Brain microvascular endothelial cell (primary cell): ENCODE measurements at regions not wholly inside any gene's neighbourhood (a gene's known extent, or its start where the extent isn't known, plus 50 kb on each side); places are given as distances from the start of the nearest gene placed in this dataset.
A peak's percentile ranks its signal among the peaks of the same experiment; 100 is the strongest.

ENCODE experiments used
- DNase-seq: peaks from one replicate; pipeline ENCODE4 v3.0.0-alpha.2; 2020
- H3K27ac ChIP-seq: fragments of 250-450 bp; sonication (Bioruptor Pico); 2 replicates; pipeline ENCODE4 v1.5.1; 2020; ENCODE audit warnings: mild to moderate bottlenecking, moderate library complexity
- H3K27me3 ChIP-seq: fragments of 250-450 bp; sonication (Bioruptor Pico); replicated peaks from 2 replicates; pipeline ENCODE4 v1.5.1; 2020; ENCODE audit warnings: mild to moderate bottlenecking
- H3K36me3 ChIP-seq: fragments of 250-450 bp; sonication (Bioruptor Pico); replicated peaks from 2 replicates; pipeline ENCODE4 v1.5.1; 2020; ENCODE audit warnings: mild to moderate bottlenecking
- H3K4me3 ChIP-seq: 2 replicates; pipeline ENCODE4 v1.5.1; 2011; ENCODE audit warnings: low read depth, mild to moderate bottlenecking, control low read depth, low read length, moderate library complexity
- in situ Hi-C: cut with HindIII; loops from 2 replicates; pipeline ENCODE4 v1.10.0; 2017; ENCODE audit warnings: low sequenced_read_pairs, low pct_ligation_motif_present
- TF ChIP-seq, protein P1 (sequence below): IDR thresholded peaks from 2 replicates; pipeline ENCODE4 v1.5.1; 2011; ENCODE audit warnings: low read depth, mild to moderate bottlenecking, moderate library complexity, low read length, control low read depth, inconsistent platforms; ENCODE audit errors: missing control alignments

DNA sequence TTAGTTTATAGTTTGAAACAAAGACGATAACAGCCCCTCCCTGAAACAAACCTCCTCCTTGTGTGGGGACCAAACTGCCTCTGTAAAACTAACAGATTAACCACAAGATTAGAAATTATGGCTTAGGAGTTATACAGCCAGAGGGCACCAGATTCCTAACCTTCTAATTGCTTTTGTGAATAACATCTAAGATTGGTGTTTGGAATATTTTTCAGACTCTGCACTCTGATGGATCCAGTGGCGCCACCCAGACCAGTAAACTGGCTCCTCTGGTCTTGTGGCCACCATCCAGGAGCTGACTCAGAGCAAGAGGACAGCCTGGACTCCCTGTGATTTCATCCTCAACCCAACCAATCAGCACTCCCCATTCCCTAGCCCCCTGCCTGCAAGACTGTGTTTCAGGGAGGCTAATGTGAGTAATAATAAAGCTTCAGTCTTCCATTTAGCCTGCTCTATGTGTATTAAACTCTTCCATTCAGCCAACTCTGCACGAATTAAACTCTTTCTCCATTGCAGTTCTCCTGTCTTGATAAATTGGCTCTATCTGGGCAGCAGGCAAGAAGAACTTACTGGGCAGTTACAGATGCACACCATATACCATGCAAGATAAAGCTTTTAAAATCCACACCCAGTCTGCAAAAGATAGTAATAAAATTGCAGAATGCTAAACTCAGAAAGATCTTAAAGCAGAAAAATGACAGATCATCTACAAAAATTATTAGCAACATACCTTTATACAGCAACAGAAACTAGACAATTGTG lies 58.5 kb upstream of the SLC22A16 start:
- H3K36me3 ChIP-seq = no peaks in the 10 kb centered on the region
- TF ChIP-seq, protein P1, sequence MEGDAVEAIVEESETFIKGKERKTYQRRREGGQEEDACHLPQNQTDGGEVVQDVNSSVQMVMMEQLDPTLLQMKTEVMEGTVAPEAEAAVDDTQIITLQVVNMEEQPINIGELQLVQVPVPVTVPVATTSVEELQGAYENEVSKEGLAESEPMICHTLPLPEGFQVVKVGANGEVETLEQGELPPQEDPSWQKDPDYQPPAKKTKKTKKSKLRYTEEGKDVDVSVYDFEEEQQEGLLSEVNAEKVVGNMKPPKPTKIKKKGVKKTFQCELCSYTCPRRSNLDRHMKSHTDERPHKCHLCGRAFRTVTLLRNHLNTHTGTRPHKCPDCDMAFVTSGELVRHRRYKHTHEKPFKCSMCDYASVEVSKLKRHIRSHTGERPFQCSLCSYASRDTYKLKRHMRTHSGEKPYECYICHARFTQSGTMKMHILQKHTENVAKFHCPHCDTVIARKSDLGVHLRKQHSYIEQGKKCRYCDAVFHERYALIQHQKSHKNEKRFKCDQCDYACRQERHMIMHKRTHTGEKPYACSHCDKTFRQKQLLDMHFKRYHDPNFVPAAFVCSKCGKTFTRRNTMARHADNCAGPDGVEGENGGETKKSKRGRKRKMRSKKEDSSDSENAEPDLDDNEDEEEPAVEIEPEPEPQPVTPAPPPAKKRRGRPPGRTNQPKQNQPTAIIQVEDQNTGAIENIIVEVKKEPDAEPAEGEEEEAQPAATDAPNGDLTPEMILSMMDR = peak; percentile 16
- no peaks in the 10 kb centered on the region for H3K27me3 ChIP-seq
- in situ Hi-C loops = loop anchor here (25.0 kb wide), 1 partner anchor 427 kb away; the partner anchor contains the start of gene GTF3C6
- H3K4me3 ChIP-seq = no peak overlapping the region
- peak overlapping the region; percentile 89 for H3K27ac ChIP-seq
- DNase-seq = peak; percentile 96

- no peak for DNase-seq
- TF ChIP-seq, protein P1 = no peak
- Histone ChIP-seq H3K4me3 (no peak overlapping the region), H3K36me3 (no peaks in the 10 kb centered on the region), H3K27ac (no peak overlapping the region), H3K27me3 (no peaks in the 10 kb centered on the region)
- in situ Hi-C loops = loop anchor here (25.0 kb wide), 1 partner anchor 430 kb away; the partner anchor contains the start of gene GTF3C6
Measured at GRCh38 chr6:110532431-110532830, 56.0 kb upstream of the SLC22A16 start.

GRCh38 chr6:110530671-110531070 lies 54.3 kb upstream of the SLC22A16 start:
- peak overlapping the region; percentile 87 for H3K27ac ChIP-seq
- peak; percentile 41 for DNase-seq
- in situ Hi-C loops = loop anchor here (25.0 kb wide), 1 partner anchor 432 kb away; the partner anchor contains the start of gene GTF3C6

GRCh38 chr6:110529907-110530306 lies 53.5 kb upstream of the SLC22A16 start:
- no peaks in the 10 kb centered on the region for H3K36me3 ChIP-seq
- TF ChIP-seq, protein P1 = no peak
- no peak overlapping the region for H3K4me3 ChIP-seq
- H3K27me3 ChIP-seq = no peaks in the 10 kb centered on the region
- in situ Hi-C loops = loop anchor here (25.0 kb wide), 1 partner anchor 432 kb away; the partner anchor contains the start of gene GTF3C6
- H3K27ac ChIP-seq = peak overlapping the region; percentile 87
- DNase-seq = peak; percentile 38

More at GRCh38 chr6:110530671-110531070, 54.3 kb upstream of the SLC22A16 start:
- no peaks in the 10 kb centered on the region for H3K36me3 ChIP-seq
- no peak overlapping the region for H3K4me3 ChIP-seq
- H3K27me3 ChIP-seq = no peaks in the 10 kb centered on the region
- TF ChIP-seq, protein P1 = no peak

GRCh38 chr6:110529355-110529754 lies 52.9 kb upstream of the SLC22A16 start:
- Histone ChIP-seq H3K36me3 (no peaks in the 10 kb centered on the region), H3K4me3 (no peak overlapping the region), H3K27me3 (no peaks in the 10 kb centered on the region), H3K27ac (peak overlapping the region; percentile 87)
- TF ChIP-seq, protein P1 = peak; percentile 11
- in situ Hi-C loops = loop anchor here (25.0 kb wide), 1 partner anchor 433 kb away; the partner anchor contains the start of gene GTF3C6
- peak; percentile 74 for DNase-seq
